Gastrocnemius medialis (tissue), 4 donors: ENCODE measurements at regions not wholly inside any gene's neighbourhood (a gene's known extent, or its start where the extent isn't known, plus 50 kb on each side); places are given as distances from the start of the nearest gene placed in this dataset.

Experiments used
- POLR2A ChIP-seq, 2 donors: fragments of 450-650 bp; IDR thresholded peaks; one replicate each; pipeline ENCODE4 v1.6.1; 2017; ENCODE audit warnings: antibody characterized with exemption in 2 of 2, mild to moderate bottlenecking in 2 of 2, moderate library complexity in 2 of 2
- TF ChIP-seq, protein P1 (sequence below), 5 experiments: fragments of 450-650 bp in 3 of 5; fragments of 200-600 bp in 2 of 5; sonication (generic) in 2 of 5; IDR thresholded peaks in 4 of 5; conservative IDR thresholded peaks in 1 of 5; 1 replicate in 4 of 5; 2 replicates in 1 of 5; pipeline ENCODE4 v1.5.1; 2016 to 2019; ENCODE audit warnings: antibody characterized with exemption in 5 of 5, mild to moderate bottlenecking in 3 of 5, moderate library complexity in 3 of 5

DNA sequence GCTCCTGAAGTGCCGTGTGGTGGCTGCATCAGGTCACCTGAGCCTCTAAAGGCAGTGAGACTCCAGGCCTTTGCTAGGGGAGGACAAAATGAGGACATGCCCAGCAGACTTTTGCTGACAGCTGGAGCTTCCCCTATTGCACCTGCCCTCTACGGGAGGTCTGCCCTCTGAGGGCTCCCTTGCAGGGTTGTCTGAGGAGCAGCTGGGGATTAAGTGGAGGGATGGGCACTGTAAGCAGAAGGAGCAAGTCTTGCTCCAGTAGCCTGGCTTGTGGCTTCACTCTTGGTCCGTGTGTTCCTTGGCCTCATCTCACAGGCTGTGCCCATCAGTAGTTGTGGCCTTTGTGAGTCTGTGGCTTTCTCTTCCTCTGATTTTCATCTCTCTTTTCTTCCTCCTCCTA lies 66.9 kb upstream of the NRXN3 start:
- no peak for TF ChIP-seq POLR2A (IDR thresholded peaks at IDR 0.05)
- TF ChIP-seq, protein P1, sequence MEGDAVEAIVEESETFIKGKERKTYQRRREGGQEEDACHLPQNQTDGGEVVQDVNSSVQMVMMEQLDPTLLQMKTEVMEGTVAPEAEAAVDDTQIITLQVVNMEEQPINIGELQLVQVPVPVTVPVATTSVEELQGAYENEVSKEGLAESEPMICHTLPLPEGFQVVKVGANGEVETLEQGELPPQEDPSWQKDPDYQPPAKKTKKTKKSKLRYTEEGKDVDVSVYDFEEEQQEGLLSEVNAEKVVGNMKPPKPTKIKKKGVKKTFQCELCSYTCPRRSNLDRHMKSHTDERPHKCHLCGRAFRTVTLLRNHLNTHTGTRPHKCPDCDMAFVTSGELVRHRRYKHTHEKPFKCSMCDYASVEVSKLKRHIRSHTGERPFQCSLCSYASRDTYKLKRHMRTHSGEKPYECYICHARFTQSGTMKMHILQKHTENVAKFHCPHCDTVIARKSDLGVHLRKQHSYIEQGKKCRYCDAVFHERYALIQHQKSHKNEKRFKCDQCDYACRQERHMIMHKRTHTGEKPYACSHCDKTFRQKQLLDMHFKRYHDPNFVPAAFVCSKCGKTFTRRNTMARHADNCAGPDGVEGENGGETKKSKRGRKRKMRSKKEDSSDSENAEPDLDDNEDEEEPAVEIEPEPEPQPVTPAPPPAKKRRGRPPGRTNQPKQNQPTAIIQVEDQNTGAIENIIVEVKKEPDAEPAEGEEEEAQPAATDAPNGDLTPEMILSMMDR (IDR thresholded peaks at IDR 0.05 in 4 of 5, conservative IDR thresholded peaks at IDR 0.05 in 1 of 5) = no peak
